HG03045 (cell line): ENCODE measurements at regions not wholly inside any gene's neighbourhood (a gene's known extent, or its start where the extent isn't known, plus 50 kb on each side); places are given as distances from the start of the nearest gene placed in this dataset.
"Not testable (repeated sequence)": the region's sequence is repeated elsewhere in the genome, so short reads cannot be mapped to it uniquely, and the experiment has no call there.

Experiments
- ATAC-seq: cut with Tn5 transposase; IDR thresholded peaks from one replicate; pipeline ENCODE4 v1.9.1; 2021; ENCODE audit warnings: mild to moderate bottlenecking, moderate library complexity; ENCODE audit not compliant: unreplicated experiment

DNA sequence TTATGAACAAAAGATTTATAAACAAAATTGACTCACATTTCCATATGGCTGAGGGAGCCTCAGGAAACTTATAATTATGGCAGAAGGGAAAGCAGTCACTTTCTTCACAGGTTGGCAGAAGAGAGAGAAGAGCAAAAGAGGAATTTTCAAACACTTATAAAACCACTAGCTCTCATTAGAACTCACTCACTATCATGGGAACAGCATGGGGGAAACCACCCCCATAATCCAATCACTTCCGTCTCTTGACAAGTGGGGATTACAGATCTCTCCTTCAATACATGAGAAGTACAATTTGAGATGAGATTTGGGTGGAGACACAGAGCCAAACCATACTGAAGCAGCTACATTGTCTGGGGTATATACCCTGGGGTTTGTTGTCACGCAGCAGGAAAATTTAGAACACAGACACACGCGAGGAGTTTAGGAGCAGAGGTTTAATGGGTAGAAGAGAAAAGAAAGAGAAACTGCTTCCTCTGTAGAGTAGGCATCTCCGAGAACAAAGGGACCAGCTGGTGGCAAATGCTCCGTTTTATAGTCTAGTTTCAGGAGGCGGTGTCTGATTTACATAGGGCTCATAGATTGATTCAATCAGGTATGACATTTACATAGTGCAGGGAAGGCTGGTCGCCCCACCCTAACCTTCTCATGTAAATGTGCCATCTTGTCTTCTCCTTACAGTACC, 2277.7 kb upstream of the AGA start:
- no peak for ATAC-seq

DNA sequence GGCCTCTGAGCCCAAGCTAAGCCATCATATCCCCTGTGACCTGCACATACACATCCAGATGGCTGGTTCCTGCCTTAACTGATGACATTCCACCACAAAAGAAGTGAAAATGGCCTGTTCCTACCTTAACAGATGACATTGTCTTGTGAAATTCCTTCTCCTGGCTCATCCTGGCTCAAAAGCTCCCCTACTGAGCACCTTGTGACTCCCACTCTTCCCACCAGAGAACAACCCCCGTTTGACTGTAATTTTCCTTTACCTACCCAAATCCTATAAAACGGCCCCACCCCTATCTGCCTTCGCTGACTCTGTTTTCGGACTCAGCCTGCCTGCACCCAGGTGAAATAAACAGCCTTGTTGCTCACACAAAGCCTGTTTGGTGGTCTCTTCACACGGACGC, 2284.3 kb upstream of the AGA start:
- ATAC-seq: not testable (repeated sequence)

DNA sequence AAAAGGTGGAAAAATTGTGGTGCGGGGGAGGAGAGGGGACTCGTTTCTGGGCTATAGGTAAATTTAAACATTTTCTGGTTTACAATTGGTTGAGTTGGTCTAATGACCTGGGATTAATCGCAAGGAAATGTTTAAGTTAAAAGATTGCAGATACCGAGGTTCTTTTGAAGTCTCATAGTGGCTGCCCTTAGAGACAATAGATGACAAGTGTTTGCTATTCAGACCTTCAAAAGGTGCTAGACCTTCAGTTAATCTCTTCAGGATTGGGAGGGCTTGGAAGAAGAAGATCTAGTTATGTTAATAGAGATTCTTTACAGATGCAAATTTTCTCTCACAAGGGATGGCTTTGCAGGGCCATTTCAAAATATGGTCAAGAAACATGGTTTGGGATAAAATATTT, 2286.1 kb upstream of the AGA start:
- ATAC-seq: no peak

DNA sequence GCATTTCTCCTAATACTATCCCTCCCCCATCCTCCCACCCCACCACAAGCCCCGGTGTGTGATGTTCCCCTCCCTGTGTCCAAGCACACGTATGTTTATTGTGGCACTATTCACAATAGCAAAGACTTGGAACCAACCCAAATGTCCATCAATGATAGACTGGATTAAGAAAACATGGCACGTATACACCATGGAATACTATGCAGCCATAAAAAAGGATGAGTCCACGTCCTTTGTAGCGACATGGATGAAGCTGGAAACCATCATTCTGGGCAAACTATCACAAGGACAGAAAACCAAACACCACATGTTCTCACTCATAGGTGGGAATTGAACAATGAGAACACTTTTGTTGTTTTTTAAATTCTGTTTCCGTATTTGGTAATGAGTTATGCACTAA, 2294.6 kb upstream of the AGA start:
- ATAC-seq: not testable (repeated sequence)

DNA sequence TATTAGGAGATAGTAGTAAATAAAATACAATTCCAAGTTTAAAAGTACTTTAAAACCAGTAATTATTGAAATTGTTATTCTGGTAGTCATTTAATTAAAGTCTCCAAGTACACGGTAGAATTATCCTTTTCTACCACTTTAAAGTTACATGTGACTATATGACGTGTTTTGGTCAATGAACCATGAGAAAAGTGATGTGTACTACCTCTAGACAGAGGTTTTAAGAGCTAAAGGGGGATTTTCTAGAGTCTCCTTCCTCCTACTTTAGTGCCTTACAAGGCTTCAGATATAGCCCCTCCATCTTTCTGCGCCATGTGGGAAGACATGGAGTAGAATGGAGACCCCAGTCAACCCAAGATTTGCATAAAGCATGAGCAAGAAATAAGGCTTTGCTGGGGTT, 2296.6 kb upstream of the AGA start:
- no peak for ATAC-seq

DNA sequence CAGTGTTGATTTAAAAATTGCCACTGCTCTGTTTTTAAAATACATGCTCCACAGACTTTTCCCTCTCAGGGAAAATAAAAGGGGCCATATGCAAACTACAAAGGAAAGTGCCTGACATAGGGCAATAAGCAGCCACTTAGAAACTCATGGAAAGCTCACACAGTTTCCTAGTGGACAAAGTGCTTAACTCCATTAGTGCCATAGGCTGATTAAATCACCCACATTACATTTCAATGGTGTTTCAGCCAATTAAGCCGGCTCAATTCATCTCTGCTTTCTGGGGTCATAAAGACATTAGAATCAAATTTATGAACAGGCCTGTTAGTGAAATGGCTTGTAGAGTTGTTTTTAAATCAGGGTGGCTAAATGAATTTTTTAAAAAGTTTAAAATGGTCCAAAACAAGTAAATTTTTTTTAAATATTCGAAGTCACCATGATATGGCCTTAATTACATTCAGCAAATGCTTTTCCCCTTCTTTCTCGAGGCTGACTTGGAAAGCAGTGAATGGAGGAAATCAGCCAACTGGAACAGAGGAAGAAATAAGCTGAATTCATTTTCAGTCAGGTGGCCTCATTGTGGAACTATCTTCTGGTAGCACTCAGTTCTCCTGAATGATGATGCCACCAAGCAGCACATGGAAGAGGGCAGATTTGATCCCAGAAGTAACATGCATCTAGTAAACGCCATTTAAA, 2305.1 kb upstream of the AGA start:
- ATAC-seq: no peak

DNA sequence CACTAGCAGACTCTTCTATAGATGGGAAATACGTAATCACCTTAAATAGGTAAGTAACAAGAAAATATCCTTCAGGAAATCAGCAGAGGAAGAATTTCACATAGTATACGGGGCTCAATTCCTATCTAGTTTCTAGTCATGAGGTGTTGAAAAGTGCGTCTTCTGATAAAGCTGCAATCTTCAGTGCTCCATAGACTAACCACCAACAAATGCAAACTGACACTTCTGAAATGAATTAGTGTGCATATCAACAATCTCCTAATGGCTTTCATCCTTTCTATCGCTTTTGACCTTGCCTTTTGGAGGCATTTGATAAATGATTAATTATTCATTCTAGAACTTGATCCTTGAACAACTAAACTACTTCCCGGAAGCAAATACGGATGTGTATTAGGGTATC, 2306.6 kb upstream of the AGA start:
- no peak for ATAC-seq

DNA sequence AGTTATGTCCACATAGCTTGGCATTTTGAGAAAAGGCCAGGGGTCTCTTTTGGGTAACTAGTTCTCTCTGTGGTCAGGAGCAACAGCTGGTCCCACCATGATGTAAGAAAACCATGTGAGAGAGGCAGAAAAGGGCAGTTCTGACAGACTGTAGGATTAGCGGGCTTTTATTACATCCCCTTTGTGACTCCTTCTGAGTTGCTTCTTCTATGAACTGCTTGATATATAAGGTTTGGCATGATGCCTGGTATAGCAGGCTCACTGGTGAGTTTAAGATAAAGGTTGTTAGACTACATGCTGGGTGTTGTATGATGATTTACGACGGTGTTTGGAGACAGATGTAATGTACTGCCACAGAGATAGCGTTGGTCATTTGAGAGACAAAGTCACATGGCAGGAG, 2308.1 kb upstream of the AGA start:
- ATAC-seq: no peak

DNA sequence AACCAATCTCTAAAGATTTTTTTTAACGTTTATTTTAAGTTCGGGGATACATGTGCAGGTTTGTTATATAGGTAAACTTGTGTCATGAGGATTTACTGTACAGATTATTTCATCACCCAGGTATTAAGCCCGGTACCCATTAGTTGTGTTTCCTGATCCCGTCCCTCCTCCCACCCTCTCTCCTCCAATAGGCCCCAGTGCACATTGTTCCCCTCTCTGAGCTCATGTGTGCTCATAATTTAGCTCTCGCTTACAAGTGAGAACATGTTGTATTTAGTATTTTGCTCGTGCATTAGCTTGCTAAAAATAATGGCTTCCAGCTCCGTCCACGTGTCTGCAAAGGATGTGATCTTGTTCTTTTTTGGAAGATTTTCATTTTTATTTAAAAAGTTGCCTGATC, 2309.4 kb upstream of the AGA start:
- ATAC-seq: no peak

DNA sequence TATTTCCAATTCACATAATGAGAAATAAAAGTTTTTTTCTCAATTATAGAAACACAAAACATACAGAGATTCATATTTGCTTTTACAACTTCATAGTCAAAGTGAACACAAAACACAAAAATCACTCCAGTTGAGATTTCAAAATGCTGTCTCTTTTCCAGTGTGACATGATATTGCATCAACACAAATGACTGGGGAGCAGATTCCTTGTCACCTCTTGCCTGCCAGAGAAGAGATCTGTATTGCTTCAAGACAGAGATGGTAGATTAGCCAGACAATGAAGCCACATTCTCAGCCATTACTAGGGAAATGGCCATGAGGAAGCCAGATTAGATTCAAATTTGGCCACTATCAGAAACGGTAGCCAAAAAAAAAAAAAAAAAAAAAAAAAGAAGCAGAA, 2313.1 kb upstream of the AGA start:
- no peak for ATAC-seq

DNA sequence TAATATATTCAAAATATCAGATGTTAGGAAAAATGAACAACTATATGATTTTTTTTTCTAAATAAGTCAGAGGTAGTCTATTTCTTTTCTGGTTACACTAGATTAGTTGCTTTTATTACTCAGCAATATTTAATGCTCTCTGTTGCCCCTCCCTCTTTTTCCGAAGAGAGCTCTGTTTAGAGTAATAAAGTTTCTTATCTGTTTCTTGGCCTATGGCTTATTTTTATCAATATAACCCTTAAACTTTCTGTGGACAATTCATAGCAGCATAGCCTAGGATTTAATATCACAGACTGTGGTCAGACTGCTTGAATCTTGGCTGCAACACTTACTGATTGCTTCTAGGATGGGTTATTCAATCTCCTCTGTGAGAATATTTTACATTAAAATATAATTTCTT, 2315.4 kb upstream of the AGA start:
- no peak for ATAC-seq

DNA sequence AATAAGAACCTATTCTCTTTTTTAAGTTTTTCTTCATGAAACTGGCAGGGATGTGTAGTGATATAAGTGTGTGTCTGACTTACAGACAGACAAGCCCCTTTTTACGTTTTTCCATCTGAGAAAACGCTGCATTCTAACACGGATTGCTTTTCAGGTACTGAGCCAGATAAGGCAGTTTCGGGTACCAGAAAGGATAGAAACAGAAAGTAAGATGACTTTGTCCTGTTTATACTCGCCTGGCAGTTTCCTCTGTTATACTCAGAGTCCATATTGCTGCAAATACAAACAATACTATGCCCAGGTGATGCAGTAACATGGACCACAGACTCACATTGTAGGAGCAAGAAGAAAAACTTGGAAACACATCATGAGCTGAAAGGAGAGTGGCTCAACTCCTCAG, 2320.6 kb upstream of the AGA start:
- ATAC-seq: no peak

DNA sequence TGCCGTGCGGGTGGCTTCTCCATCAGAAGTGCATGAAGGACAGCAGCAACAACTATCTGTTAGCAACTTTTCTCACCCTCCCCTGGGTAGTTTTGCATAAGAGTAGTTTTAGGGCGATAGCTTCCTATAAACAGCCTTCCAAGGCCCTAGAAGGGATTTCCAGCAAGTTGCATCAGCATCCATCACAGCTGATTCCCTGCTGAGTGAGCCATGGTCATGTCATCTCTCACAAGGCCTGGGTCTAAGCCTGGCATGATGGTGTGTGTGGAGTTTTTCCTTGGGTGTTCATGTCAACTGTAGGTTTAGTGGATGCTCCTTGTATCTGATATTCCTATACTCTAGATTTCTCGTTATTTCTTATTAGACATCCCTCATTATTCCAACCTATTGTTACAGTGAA, 2324.7 kb upstream of the AGA start:
- ATAC-seq: no peak

DNA sequence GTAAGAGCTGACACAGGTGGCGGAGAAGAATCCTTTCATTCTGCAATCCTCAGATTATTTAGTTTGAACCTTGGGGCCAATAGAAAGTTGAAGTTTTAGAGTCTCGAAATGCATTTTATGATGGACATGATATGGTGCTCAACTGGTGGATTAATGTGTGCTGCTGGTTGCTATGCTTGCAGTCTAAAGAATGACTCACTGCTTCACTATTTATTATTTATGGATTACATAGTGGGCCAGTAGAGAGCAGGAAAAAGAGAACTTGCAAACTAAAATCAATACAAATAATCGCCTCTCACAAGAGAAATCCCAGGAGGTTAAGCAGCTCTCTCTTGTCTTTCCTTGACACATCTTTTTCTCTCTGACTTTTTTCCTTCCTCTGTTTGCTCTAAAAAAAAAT, 2326.8 kb upstream of the AGA start:
- ATAC-seq: no peak

DNA sequence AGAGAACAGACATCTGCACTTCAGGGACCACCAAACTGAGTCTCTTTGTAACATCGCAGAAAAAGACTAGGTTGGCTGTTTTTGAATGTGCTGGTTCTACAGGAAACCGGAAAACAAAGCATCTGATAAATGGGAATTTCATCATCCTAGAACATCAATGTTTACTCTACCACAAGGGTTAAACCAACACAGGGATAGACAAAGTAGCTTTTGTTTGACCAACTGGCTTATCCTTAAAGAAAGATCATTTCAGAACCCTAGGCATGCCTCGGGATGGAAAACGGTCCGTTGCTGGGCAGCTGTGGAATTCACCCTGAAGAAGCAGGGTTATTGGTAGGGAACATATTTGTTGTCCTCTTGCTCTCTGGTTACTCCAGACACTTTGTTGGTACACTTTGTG, 2355.5 kb upstream of the AGA start:
- ATAC-seq: no peak

DNA sequence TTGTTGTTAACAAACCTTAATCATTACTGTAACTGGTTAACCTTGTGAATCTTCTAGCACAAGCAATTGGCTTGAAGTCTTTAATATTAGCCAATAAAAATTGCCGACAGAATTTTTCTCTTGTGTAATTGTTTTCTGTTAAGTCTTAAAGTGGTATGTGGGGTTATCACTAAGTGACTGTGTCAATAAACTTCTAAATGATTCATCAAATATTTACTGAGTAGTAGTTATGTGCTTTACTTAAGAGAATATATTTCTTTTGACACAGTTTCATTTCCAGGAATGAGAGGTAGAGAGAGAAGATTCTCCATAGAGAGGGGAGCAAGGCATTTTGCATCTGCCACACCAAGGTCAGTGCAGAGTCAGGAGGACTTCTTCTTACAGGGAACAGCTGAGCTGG, 2361.6 kb upstream of the AGA start:
- no peak for ATAC-seq

DNA sequence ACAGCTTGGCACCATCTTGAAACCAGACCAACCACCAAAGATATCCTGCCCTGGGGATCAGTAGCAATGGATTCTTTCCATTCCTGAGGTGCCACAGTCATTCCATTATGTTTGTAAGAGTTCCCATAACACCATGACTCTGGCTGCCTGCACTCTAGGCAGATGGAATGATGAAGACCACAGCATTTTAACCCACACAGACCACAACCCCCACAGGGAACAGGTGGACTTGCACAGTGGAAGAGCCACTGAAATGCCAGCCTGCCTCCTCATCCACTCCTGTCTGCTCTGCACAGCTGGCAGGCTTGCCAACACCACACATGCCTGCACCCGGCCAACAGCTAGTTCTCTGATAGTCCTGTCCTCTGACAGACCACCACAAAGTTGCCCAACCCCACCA, 2362.2 kb upstream of the AGA start:
- no peak for ATAC-seq

DNA sequence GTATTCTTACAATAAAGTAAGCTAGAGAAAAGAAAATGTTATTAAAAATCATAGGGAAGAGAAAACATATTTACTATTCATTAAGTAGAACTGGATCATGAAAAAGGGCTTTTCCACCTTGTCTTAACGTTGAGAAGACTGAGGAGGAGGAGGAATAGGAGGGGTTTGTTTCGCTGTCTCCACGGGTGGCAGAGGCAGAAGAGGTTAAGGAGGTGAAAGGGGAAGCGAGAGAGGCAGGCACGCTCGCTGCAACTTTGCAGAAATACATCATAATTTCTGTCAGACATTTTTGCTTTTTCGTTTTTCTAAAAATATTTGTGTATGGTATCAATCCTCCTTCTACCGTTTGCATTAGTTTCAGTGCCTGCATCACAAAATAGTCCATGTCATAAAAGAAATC, 2375.1 kb upstream of the AGA start:
- no peak for ATAC-seq

DNA sequence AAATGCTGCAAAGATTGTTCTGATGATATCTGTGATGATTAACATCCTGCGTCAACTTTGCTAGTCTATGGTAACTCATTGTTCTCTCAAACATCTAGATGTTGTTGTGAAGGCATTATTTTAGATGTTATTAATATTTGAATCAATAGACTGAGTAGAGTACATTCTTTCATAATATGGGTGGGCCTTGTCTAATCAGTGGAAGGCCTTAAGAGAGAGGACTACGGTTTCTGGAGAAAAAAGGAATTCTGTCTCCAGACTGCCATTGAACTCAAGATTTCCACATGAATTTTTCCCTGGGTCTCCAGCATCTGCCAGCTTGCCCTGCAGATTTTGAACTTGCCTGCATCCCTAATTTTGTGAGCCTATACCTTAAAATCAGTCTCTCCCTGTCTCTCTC, 2381.1 kb upstream of the AGA start:
- no peak for ATAC-seq

DNA sequence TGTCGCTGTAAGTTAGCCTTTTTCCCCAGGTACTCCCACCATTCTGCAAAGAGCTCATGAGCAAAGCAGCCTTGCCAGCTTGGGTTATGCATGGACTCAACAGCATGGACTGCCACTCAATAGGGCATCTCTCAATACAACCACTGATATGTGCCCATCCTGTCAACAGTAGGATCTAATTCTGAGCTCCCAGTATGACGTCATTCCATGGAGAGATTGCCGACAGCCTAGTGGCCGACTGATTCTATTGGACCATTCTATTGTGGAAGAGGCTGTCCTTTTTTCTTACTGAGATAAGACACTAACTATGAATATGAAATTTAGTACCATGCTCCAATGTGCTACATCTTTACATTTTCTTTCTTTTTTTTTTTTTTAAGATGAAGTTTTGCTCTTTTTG, 2389.0 kb upstream of the AGA start:
- no peak for ATAC-seq

DNA sequence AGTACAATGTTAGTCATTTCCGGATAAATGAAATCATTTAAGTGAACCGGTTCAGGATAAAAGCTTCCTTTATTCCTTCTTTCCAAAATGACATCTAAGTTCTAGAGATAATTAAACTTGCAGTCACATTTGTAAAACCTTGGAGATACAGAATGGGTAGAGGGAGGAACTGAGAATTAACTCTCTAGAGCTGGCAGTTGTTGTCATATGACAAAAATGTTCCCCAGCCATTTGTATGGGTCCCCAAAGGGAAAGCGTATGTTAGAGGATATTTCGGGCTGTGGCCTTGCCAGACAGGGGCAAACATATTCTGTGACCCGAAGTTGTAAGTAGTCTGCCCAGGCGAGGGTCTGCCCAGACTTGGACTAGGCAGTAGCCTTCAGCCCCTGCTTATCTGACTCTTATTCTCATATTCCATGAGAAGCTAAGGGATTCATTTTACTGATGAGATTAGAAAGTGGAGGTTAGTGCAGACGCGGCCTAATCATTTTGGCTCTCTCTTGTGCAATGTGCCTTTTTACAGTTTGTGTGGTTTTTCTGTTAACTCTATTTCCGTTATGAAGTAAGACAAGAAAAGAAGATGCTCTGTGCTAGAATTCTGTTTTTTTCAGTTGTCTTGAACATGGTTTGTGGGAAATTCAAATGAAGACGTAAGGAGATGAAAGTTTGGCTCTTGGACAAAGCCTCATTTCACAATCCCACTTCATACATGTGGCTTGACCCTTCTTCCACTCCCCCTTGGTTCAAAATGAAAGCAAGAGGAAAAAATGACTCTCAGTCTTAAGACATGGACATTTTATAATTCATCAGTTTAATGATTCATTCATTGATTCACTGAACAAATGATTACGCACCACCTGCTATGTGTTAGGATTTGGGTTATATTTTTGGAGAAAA, 2394.2 kb upstream of the AGA start:
- no peak for ATAC-seq

DNA sequence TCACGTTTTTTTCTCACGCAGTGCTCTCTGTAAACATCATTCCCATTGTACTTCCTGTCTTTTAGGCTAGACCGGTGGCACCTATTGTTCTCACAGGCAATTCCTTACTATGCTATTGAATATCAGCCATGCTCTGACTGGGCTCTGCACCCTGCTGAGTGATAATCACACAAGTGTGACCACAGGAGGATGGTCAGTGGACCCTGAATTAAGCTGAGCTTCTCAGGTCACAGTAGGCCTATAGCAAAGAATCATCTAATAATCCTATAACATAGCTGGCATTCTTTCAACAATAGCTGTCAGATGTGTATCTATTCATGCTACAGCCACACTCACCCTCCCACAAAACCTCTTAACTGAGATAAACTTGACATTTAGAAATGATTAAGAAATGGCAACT, 2399.8 kb upstream of the TENM3 start:
- no peak for ATAC-seq
